SK-N-MC (cell line): ENCODE measurements at regions not wholly inside any gene's neighbourhood (a gene's known extent, or its start where the extent isn't known, plus 50 kb on each side); places are given as distances from the start of the nearest gene placed in this dataset.

Source experiments
- DNase-seq: peaks from one replicate; pipeline ENCODE4 v3.0.0-alpha.2; 2011; ENCODE audit warnings: low read depth, low spot score
- H3K27ac ChIP-seq: fragments of 200-600 bp; sonication (generic); 2 replicates; pipeline ENCODE4 v1.5.1; 2016; ENCODE audit warnings: mixed run types
- H3K36me3 ChIP-seq: fragments of 200-600 bp; sonication (generic); 2 replicates; pipeline ENCODE4 v1.6.1; 2017; ENCODE audit warnings: antibody characterized with exemption, low read length, mixed read lengths; ENCODE audit not compliant: insufficient read depth
- H3K4me3 ChIP-seq: fragments of 200-600 bp; sonication (generic); 2 replicates; pipeline ENCODE4 v1.5.1; 2016
- H3K9ac ChIP-seq: fragments of 200-600 bp; sonication (generic); 2 replicates; pipeline ENCODE4 v1.8.0; 2017; ENCODE audit warnings: mixed run types, mixed read lengths; ENCODE audit not compliant: insufficient read length
- H3K9me3 ChIP-seq: fragments of 200-600 bp; sonication (generic); 2 replicates; pipeline ENCODE4 v1.6.1; 2017; ENCODE audit warnings: low read depth, mild to moderate bottlenecking, antibody characterized with exemption, low read length, moderate library complexity, mixed read lengths
- EZH2 ChIP-seq: fragments of 200-600 bp; sonication (generic); IDR thresholded peaks from one replicate; pipeline ENCODE4 v1.6.1; 2017; ENCODE audit warnings: antibody characterized with exemption
- FOXP2 ChIP-seq: optimal IDR thresholded peaks from 2 replicates; pipeline ENCODE3; 2011; ENCODE audit warnings: mild to moderate bottlenecking, moderate library complexity; ENCODE audit not compliant: insufficient read depth; ENCODE audit errors: extremely low read length, control extremely low read depth
- POLR2AphosphoS5 ChIP-seq: IDR thresholded peaks from 2 replicates; pipeline ENCODE4 v1.6.1; 2012; ENCODE audit warnings: mild to moderate bottlenecking, low read depth, low read length, borderline replicate concordance

DNA sequence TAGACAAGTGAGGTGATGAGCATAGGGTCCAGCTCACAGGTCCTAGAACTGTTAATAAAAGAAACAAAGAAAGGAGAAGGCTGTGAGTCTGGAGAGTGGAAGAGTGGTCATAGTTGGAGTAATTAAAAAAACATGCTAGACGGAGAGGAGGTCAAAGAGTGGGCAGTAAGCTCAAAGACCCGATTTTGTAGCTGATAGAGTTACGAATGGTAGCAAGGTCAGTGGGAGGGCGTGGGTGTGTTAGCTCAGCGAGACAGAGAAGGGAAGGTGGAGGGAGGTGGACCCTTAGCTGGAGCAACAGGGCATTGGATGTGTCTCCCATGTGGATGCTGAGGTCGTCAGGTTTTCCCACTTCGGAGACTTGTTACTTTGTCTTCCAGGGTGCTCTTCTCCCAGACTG, 431.7 kb downstream of the CDH26 start:
- DNase-seq = no peak
- H3K9ac ChIP-seq = no peak overlapping the region
- no peak overlapping the region for H3K4me3 ChIP-seq
- H3K36me3 ChIP-seq = no peaks in the 10 kb centered on the region
- no peak for TF ChIP-seq EZH2
- TF ChIP-seq FOXP2 = no peak
- no peak for TF ChIP-seq POLR2AphosphoS5
- no peaks in the 10 kb centered on the region for H3K9me3 ChIP-seq
- no peak overlapping the region for H3K27ac ChIP-seq

DNA sequence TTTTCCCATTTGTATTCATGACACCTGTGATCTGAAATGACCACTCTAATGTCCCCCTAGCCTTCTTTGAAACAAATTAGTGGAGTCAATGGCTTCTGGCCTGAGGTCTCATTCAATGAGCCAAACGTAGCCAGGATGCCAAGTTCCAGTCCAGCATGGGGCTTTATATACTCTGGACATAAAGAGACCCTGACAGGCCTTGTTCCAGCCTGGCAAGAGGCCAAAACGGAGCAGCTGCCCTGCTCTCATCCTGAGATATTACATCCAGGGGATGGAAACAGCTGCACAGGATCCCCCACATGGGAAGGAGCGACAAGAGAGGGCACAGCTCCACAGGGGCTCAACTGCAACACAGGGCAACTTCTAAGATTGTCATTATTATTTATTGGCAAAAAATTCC, 437.8 kb downstream of the CDH26 start:
- Histone ChIP-seq H3K27ac (no peak overlapping the region), H3K9ac (no peak overlapping the region), H3K36me3 (no peaks in the 10 kb centered on the region), H3K4me3 (no peak overlapping the region), H3K9me3 (no peaks in the 10 kb centered on the region)
- no peak for DNase-seq
- no peak for TF ChIP-seq POLR2AphosphoS5
- no peak for TF ChIP-seq FOXP2
- no peak for TF ChIP-seq EZH2

- Histone ChIP-seq H3K27ac (no peak overlapping the region), H3K9ac (no peak overlapping the region), H3K36me3 (no peaks in the 10 kb centered on the region), H3K4me3 (no peak overlapping the region), H3K9me3 (no peaks in the 10 kb centered on the region)
- DNase-seq = no peak
- no peak for TF ChIP-seq FOXP2
- no peak for TF ChIP-seq EZH2
Measured at GRCh38 chr20:60400567-60400966, 442.3 kb downstream of the CDH26 start.

GRCh38 chr20:60402189-60403058, 444.2 kb downstream of the CDH26 start:
- Histone ChIP-seq H3K9ac (no peak overlapping the region), H3K4me3 (no peak overlapping the region), H3K27ac (no peak overlapping the region), H3K9me3 (no peaks in the 10 kb centered on the region), H3K36me3 (no peaks in the 10 kb centered on the region)
- TF ChIP-seq POLR2AphosphoS5 = no peak
- TF ChIP-seq EZH2 = no peak
- TF ChIP-seq FOXP2 = no peak
- DNase-seq = no peak

DNA sequence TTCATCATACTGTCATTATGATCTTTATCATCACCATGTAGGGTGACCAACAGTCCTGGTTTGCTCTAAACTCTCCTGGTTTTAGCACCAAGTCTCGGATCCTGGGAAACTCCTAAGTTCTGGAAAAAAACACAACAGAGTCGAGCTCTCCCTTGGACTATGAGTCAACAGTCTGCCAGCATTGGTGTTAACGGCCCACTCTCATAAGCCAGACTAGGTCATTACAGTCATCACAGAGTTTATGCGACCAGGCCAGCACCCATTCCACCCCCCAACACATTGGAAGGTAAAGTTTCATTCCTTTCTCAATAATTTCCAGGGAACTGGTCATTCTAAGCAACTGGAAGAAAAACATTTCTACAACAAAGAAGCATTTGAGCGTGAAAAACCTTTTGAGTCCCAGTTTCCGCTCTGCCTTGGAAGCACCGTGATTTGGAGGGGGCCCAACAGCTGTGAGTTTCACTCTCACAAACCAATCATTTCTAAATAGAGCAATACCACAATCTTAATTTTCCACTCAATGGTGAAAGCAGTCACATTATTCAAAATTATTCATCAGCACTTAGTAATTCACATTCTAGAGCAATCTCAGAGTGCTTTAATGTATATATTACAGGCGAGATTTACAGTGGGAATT, 445.0 kb downstream of the CDH26 start:
- DNase-seq = no peak
- H3K36me3 ChIP-seq = no peaks in the 10 kb centered on the region
- H3K9ac ChIP-seq = no peak overlapping the region
- no peak for TF ChIP-seq POLR2AphosphoS5
- TF ChIP-seq EZH2 = no peak
- no peak for TF ChIP-seq FOXP2
- no peak overlapping the region for H3K27ac ChIP-seq
- no peaks in the 10 kb centered on the region for H3K9me3 ChIP-seq
- H3K4me3 ChIP-seq = no peak overlapping the region

DNA sequence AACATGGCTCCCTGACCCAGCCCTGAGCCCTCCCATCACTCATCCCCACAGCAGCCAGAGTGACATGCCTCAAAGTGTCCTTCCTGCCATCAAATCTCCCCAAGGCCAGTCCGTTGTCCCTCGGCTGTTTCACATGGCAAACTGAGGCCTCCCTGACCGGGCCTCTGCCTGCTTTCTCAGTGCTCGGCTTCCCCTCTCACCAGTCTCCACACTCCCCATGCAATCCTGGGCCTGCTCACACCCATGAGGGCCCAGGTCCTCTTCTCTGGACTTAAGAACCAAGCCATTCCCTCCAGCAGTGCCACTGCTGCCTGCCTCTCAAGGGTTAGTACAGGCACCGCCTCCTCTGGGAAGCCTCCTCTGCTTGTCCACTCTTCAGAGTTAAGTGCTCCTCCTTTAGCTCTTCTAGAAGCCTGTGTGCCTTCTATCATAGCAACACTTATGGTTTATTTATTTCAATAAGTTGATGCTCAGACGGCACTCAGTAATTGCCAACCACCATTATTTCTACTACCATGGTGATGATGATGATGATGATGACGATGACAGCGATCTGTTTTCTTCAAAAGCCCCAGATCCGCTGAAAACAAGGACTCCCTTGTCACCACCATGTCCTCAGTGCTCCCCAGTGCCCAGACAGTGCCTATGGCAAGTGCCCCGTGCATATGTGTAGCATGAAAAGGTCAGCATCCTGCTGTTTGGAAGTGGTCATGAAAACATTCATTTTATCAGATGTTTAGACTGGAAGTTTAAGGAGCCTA, 449.0 kb downstream of the CDH26 start:
- H3K9me3 ChIP-seq = no peaks in the 10 kb centered on the region
- no peak overlapping the region for H3K4me3 ChIP-seq
- no peaks in the 10 kb centered on the region for H3K36me3 ChIP-seq
- no peak for TF ChIP-seq FOXP2
- no peak for TF ChIP-seq POLR2AphosphoS5
- TF ChIP-seq EZH2 = no peak
- H3K27ac ChIP-seq = no peak overlapping the region
- no peak overlapping the region for H3K9ac ChIP-seq
- DNase-seq = no peak

DNA sequence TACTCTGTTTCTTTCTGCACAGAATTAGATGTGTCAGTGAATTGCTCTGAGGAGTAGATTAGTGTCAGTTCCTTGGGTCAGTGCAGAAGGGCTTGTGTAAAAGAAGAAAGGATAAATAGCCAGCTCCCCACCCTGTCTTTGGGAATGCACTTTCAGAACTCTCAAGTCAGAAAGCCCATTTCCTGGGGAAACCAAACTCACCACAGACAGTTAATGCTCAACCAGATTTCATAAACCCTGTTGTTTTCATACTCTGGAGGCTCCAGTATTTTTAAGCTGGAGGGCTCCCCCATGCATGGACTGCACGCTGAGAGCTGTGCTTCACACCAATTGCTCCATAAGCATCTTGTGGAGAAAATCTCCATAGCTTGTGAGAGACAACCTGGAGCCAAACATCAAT, 449.7 kb downstream of the CDH26 start:
- Histone ChIP-seq H3K27ac (no peak overlapping the region), H3K9ac (no peak overlapping the region)
- no peak for DNase-seq

DNA sequence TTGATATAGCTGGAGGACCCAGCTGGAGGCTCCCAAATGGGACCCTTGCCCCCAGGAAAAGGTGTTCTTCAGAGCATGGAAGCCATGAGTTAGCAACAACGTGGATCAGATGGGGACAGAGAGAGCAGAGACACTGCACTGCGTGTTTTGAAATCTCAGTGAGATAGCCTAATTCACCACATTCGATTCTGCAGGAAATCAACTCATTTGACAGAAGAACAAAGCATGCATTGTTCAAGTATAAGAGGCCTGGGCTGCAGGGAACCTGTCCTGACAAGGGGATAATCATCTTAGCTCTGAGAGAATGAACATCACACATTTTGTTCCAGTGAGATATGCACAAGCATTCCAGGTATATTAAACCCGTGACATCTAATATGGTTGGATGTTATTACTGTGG, 450.2 kb downstream of the CDH26 start:
- DNase-seq = no peak
- Histone ChIP-seq H3K36me3 (no peaks in the 10 kb centered on the region), H3K9ac (no peak overlapping the region), H3K9me3 (no peaks in the 10 kb centered on the region), H3K27ac (no peak overlapping the region), H3K4me3 (no peak overlapping the region)
- no peak for TF ChIP-seq EZH2

More for the DNA sequence above, 449.7 kb downstream of the CDH26 start:
- TF ChIP-seq FOXP2 (no peak), POLR2AphosphoS5 (no peak), EZH2 (no peak)
- no peaks in the 10 kb centered on the region for H3K36me3 ChIP-seq
- H3K9me3 ChIP-seq = no peaks in the 10 kb centered on the region
- no peak overlapping the region for H3K4me3 ChIP-seq
